Fibroblast of skin of right biceps (primary cell): ENCODE measurements at regions not wholly inside any gene's neighbourhood (a gene's known extent, or its start where the extent isn't known, plus 50 kb on each side); places are given as distances from the start of the nearest gene placed in this dataset.
"Not testable (repeated sequence)": the region's sequence is repeated elsewhere in the genome, so short reads cannot be mapped to it uniquely, and the experiment has no call there.

Experiments used
- DNase-seq: peaks from one replicate; pipeline ENCODE4 v3.0.0-alpha.2; 2013

GRCh38 chr16:88165040-88165544 lies 213.9 kb downstream of the BANP start:
- DNase-seq, result not testable (repeated sequence)

DNA sequence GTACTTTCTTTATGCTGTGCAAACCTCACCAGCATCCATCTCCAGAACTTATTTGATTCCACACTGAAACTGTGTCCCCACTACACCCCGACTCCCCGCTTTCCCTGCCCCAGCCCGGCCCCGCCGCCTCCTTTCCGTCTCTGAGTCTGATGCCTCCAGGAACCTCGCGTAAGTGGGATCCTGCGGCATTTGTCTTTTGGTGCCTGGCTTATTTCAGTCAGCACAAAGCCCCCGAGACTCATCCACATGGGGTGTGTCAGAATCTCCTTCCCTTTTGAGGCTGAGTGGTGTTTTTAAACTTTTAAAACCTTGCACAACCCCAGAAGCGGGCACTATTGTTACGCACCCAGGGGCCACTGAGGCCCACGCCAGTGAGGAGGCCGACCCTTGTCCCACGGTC lies 214.4 kb downstream of the BANP start:
- DNase-seq, result not testable (repeated sequence)

DNA sequence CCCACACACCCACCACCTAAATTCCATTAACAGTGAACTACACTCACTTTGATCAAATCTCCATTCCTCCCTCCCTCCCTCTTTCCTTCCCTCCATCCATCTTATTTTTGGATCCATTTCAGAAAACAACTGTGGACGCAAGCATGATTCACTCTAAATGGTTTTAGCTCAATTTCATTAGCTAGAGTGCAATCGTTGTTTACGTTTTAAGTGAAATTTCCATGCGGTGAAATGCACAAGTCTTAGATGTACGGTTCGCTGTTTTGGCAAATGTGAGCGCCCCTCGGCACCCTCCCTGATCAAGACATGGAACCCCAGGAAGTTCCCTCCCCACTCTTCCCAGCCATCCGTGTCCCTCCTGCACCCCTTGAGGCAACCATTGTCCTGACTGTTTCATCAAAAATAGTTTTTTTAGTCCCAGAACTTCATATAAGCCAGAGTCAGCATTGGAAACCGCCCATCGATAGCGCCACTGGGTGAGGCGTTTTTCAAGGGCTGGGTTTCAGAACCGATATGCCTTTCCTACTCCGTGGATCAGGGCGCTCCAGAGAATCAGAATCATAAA lies 215.1 kb downstream of the BANP start:
- DNase-seq, result not testable (repeated sequence)

DNA sequence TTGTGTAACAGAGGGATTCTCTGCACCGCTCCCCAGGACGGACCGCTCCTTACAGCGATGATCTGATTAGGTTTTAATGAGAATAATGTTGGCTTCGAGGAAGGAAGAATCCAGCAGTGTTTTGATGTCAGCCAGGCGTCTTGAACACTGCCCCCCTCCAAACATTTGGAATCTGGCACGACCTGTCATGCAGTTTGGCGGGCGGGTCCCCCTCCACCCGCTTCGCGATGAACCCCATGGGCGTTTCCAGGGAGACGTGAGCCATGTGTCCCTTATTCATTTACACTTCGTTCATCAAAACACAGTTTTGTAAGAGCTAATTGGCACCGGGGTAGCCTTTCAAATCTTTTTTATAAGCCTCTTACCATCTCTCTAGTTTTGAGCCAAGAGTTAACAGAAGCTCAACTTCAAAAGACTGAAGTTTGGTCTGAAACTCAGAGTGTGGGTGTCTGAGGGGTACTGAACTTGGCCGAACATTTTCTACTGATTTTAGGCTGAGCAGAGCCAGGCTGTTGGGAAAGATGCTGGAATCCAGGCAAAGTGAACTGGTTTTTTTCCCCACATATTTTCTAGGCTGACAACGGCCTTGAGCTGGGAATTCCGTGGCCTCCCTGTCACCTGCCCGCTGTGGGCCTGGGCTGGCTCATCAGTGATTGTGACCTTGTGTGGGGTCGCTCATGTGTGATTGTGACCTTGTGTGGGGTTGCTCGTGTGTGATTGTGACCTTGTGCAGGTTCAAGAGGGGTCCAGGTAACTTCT lies 214.8 kb upstream of the ZNF469 start:
- DNase-seq, result not testable (repeated sequence)

DNA sequence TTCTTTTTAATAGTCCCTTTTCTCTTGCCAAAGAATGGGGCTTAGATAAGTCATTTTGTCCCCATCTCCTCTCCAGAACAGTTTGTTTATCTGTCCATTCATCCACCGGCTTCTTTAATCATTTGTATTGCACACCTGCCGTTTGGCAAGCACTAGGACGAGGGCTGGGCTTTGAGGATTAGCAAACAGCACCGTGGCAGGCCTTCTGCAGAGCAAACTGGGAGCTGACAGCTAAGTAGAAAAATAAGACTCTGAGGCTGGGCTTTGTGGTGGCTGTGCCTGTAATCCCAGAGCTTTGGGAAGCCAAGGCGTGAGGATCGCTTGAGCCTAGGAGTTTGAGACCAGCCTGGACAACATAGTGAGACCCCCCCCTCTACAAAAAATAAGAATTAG lies 214.2 kb upstream of the ZNF469 start:
- DNase-seq, result not testable (repeated sequence)

DNA sequence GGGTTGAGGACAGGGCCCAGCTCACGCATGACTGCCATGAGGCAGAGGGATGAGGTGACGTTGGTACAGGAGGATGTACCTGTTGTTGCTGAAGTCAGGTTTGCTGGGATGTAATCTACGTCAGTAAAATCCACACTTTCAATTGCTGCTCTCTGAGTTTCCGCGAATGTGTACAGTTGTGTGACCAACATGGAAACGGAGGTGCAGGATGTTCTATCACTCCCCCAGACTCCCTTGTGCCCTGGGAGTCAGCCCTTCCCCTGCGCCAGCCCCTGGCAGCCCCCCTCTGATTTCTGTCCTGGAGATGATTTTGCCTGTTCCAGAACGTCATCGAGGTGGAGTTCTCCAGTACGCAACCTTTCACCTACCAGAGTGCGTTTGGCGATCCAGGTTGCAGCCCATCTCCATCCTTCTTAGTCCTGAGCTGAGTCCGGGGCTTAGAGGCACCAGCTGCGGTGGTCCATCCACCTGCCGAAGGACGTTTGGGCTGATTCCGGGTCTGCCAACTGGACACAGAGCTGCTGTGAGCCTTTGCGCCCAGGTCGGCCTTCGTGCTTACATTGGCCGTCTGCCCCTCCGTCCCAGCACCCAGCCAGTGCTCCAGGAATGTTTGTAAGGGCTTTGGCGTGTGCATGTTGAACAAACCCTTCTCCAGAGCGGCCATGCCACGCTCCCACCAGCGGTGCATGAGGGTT lies 213.5 kb upstream of the ZNF469 start:
- DNase-seq, result not testable (repeated sequence)

- DNase-seq, result not testable (repeated sequence)
Measured at GRCh38 chr16:88169831-88170165, 213.0 kb upstream of the ZNF469 start.

GRCh38 chr16:88170528-88170991 lies 212.2 kb upstream of the ZNF469 start:
- no peak for DNase-seq

DNA sequence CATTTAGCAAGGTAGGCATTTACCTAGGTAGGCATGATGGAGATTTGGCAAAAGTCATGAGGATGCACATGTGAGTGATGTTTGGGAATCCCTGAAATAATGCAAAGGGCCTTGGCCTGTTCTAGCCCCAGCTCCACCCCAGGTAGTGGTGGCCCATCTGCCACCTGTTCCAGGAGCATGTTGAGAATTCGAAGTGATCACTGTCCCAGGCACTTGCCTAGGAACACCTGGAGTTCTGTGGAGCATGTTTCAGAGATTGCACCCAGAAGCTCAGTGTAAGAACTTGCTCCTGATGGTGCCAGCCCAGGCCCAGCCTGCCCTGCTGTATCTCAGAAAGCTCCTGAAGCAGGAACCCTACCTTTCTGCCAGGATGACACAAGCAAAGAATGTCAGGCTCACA lies 211.6 kb upstream of the ZNF469 start:
- not testable (repeated sequence) for DNase-seq

- not testable (repeated sequence) for DNase-seq
Measured at GRCh38 chr16:88176184-88176583, 206.6 kb upstream of the ZNF469 start.

- DNase-seq, result not testable (repeated sequence)
Measured at GRCh38 chr16:88176591-88177180, 206.1 kb upstream of the ZNF469 start.

- not testable (repeated sequence) for DNase-seq
Measured at GRCh38 chr16:88178251-88178650, 204.5 kb upstream of the ZNF469 start.

- not testable (repeated sequence) for DNase-seq
Measured at GRCh38 chr16:88178896-88179295, 203.9 kb upstream of the ZNF469 start.

DNA sequence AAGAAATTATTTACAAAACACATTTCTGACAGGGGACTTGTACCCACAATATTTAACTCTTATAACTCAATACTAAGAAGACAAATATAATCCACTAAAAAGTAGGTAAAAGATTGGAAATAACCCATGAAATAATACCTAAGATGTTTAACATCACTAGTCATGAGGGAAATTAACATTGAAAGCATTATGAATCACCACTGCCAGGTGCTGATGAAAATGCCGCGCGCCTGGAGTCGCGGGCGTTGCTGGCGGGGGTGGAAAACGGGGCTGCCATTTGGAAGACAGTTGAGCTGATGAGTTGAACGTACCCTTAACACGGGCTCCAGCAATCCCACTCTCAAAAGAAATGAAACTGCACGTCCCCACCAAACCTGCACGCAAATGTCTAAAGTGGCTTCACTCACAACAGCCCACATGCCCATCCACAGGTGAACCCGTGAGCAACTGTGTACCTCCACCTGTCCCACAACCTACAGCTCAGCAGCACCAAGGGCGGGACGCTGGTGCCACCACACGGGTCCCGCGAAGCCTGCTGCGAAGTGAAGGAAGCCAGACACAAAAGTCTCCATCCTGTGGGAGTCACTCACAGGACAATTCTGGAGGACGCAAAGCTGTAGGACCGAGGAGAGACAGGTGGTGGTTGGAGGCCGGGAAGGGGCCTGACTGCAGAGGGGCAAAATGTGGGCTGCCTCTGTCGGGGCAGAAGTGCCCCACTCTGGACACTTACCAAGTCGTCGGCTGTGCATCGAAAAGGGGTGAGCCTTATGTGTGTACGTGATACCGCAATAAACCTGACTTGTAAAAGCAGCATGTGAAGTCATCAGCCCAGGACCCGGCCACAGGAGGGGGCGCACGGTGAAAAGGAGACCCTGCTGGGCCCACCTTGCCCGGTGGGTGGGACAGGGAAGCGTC lies 199.5 kb upstream of the ZNF469 start:
- peak; percentile 31 for DNase-seq

- DNase-seq, result not testable (repeated sequence)
Measured at GRCh38 chr16:88184053-88184452, 198.7 kb upstream of the ZNF469 start.

DNA sequence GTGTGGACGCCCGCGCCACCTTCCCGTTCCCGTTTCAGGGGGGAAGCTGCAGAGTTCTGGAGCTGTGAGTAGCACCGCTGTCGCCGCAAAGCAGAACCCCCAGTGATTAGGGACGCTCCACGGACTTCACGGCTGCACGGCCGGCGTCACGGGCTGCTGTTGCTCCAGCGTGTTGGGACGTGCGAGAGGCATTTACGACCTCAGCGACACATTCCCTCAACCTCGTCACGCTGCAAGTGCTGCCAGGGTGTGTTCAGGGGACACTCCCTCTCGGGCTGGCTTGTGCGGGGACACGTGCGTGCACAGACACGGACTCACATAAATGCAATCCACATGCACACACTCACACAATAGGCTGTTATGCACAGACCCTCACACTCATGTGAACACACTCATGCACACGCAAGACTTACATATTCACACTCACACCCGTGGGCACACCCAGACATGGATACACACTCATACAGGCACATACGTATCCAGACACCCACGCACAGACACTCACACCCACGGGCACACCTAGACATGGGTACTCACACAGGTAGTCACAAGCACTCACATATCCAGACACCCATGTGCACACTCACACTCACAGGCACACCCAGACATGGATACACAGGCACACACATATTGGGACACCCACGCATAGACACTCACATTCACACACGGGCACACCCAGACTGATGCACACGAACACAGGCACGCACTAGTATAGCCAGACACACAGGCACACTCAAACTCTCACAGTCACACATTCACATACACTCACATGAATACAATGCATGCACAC lies 198.0 kb upstream of the ZNF469 start:
- not testable (repeated sequence) for DNase-seq

DNA sequence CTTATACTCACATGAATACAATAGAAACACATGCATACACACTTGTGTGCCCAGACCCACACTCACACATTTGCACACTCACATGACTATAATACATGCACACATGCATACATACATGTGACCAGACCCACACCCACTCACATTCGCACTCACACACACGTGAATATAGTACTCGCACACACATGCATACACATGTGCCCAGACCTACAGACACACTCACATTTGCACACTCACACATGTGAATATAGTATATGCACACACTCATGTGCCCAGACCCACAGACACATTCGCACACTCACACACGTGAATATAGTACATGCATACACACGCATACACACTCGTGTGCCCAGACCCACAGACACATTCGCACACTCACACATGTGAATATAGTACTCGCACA lies 197.4 kb upstream of the ZNF469 start:
- DNase-seq, result not testable (repeated sequence)

- DNase-seq, result peak; percentile 90
Measured at GRCh38 chr16:88185976-88186888, 196.5 kb upstream of the ZNF469 start.

- peak; percentile 66 for DNase-seq
Measured at GRCh38 chr16:88186889-88187870, 195.6 kb upstream of the ZNF469 start.
